Rectal smooth muscle tissue (tissue), 1 donor: ENCODE measurements at regions not wholly inside any gene's neighbourhood (a gene's known extent, or its start where the extent isn't known, plus 50 kb on each side); places are given as distances from the start of the nearest gene placed in this dataset.
"Not testable (repeated sequence)": the region's sequence is repeated elsewhere in the genome, so short reads cannot be mapped to it uniquely, and the experiment has no call there.

Experiments used
- H3K27ac ChIP-seq: one replicate; pipeline ENCODE4 v1.7.0; 2013; ENCODE audit warnings: low read depth, low read length, inconsistent platforms
- H3K27me3 ChIP-seq: one replicate; pipeline ENCODE4 v1.7.0; 2013; ENCODE audit warnings: low read length; ENCODE audit not compliant: control insufficient read depth, insufficient read depth
- H3K36me3 ChIP-seq: one replicate; pipeline ENCODE4 v1.7.0; 2013; ENCODE audit warnings: low read length; ENCODE audit not compliant: control insufficient read depth, insufficient read depth
- H3K4me1 ChIP-seq: one replicate; pipeline ENCODE4 v1.7.0; 2013; ENCODE audit warnings: low read length; ENCODE audit not compliant: control insufficient read depth, insufficient read depth
- H3K4me3 ChIP-seq: one replicate; pipeline ENCODE4 v1.7.0; 2013; ENCODE audit warnings: low read length
- H3K9ac ChIP-seq: one replicate; pipeline ENCODE4 v1.7.0; 2013; ENCODE audit warnings: low read length

- Histone ChIP-seq H3K4me3 (no peak overlapping the region), H3K9ac (no peak overlapping the region), H3K36me3 (no peaks in the 10 kb centered on the region), H3K27me3 (no peaks in the 10 kb centered on the region), H3K4me1 (no peaks in the 10 kb centered on the region), H3K27ac (no peak overlapping the region)
These were observed 139.6 kb downstream of the MYLK4 start for GRCh38 chr6:2611092-2611491.

GRCh38 chr6:2608503-2608902, 142.2 kb downstream of the MYLK4 start:
- Histone ChIP-seq H3K4me3 (no peak overlapping the region), H3K4me1 (no peaks in the 10 kb centered on the region), H3K9ac (no peak overlapping the region), H3K27me3 (no peaks in the 10 kb centered on the region), H3K27ac (no peak overlapping the region), H3K36me3 (no peaks in the 10 kb centered on the region)

- Histone ChIP-seq H3K4me3 (no peak overlapping the region), H3K4me1 (no peaks in the 10 kb centered on the region), H3K36me3 (no peaks in the 10 kb centered on the region), H3K27me3 (no peaks in the 10 kb centered on the region), H3K9ac (no peak overlapping the region), H3K27ac (no peak overlapping the region)
These were observed 150.4 kb downstream of the MYLK4 start for GRCh38 chr6:2600363-2600762.

- Histone ChIP-seq H3K4me1 (no peaks in the 10 kb centered on the region), H3K4me3 (no peak overlapping the region), H3K9ac (no peak overlapping the region), H3K36me3 (no peaks in the 10 kb centered on the region), H3K27me3 (no peaks in the 10 kb centered on the region), H3K27ac (no peak overlapping the region)
These were observed 150.9 kb downstream of the MYLK4 start for GRCh38 chr6:2599817-2600216.

- H3K4me3 ChIP-seq: no peak overlapping the region
- H3K27me3 ChIP-seq: no peaks in the 10 kb centered on the region
- no peak overlapping the region for H3K9ac ChIP-seq
- H3K4me1 ChIP-seq: no peaks in the 10 kb centered on the region
- no peaks in the 10 kb centered on the region for H3K36me3 ChIP-seq
- H3K27ac ChIP-seq: no peak overlapping the region
These were observed 151.9 kb downstream of the MYLK4 start for GRCh38 chr6:2598867-2599266.

- Histone ChIP-seq H3K9ac (no peak overlapping the region), H3K4me3 (no peak overlapping the region), H3K4me1 (no peaks in the 10 kb centered on the region), H3K27me3 (no peaks in the 10 kb centered on the region), H3K36me3 (no peaks in the 10 kb centered on the region), H3K27ac (no peak overlapping the region)
These were observed 152.7 kb downstream of the MYLK4 start for GRCh38 chr6:2597991-2598390.

GRCh38 chr6:2597457-2597856, 153.3 kb downstream of the MYLK4 start:
- not testable (repeated sequence) for H3K9ac ChIP-seq, H3K4me1 ChIP-seq, H3K27me3 ChIP-seq, H3K36me3 ChIP-seq, H3K27ac ChIP-seq, H3K4me3 ChIP-seq

GRCh38 chr6:2596222-2596621, 154.5 kb downstream of the MYLK4 start:
- no peak overlapping the region for H3K9ac ChIP-seq
- H3K36me3 ChIP-seq: no peaks in the 10 kb centered on the region
- H3K27me3 ChIP-seq: no peaks in the 10 kb centered on the region
- H3K27ac ChIP-seq: no peak overlapping the region
- H3K4me1 ChIP-seq: no peaks in the 10 kb centered on the region
- no peak overlapping the region for H3K4me3 ChIP-seq

GRCh38 chr6:2594868-2595267, 155.9 kb downstream of the MYLK4 start:
- H3K36me3 ChIP-seq: no peaks in the 10 kb centered on the region
- H3K4me3 ChIP-seq: no peak overlapping the region
- H3K27me3 ChIP-seq: no peaks in the 10 kb centered on the region
- no peaks in the 10 kb centered on the region for H3K4me1 ChIP-seq
- H3K9ac ChIP-seq: no peak overlapping the region
- H3K27ac ChIP-seq: no peak overlapping the region

- Histone ChIP-seq H3K27me3 (no peaks in the 10 kb centered on the region), H3K27ac (no peak overlapping the region), H3K36me3 (no peaks in the 10 kb centered on the region), H3K9ac (no peak overlapping the region), H3K4me1 (no peaks in the 10 kb centered on the region), H3K4me3 (no peak overlapping the region)
These were observed 157.6 kb downstream of the MYLK4 start for GRCh38 chr6:2593167-2593566.

- Histone ChIP-seq H3K36me3 (no peaks in the 10 kb centered on the region), H3K27ac (no peak overlapping the region), H3K4me3 (no peak overlapping the region), H3K9ac (no peak overlapping the region), H3K4me1 (no peaks in the 10 kb centered on the region), H3K27me3 (no peaks in the 10 kb centered on the region)
These were observed 161.5 kb downstream of the MYLK4 start for GRCh38 chr6:2589171-2589661.

GRCh38 chr6:2583459-2583858, 167.3 kb downstream of the MYLK4 start:
- H3K4me1 ChIP-seq: no peaks in the 10 kb centered on the region
- no peak overlapping the region for H3K4me3 ChIP-seq
- H3K27me3 ChIP-seq: no peaks in the 10 kb centered on the region
- H3K27ac ChIP-seq: no peak overlapping the region
- no peaks in the 10 kb centered on the region for H3K36me3 ChIP-seq
- no peak overlapping the region for H3K9ac ChIP-seq

GRCh38 chr6:2582268-2582667, 168.5 kb downstream of the MYLK4 start:
- no peaks in the 10 kb centered on the region for H3K36me3 ChIP-seq
- H3K9ac ChIP-seq: no peak overlapping the region
- H3K27me3 ChIP-seq: no peaks in the 10 kb centered on the region
- H3K27ac ChIP-seq: no peak overlapping the region
- H3K4me3 ChIP-seq: no peak overlapping the region
- no peaks in the 10 kb centered on the region for H3K4me1 ChIP-seq
